SU-DHL-6 (cell line): ENCODE measurements at regions not wholly inside any gene's neighbourhood (a gene's known extent, or its start where the extent isn't known, plus 50 kb on each side); places are given as distances from the start of the nearest gene placed in this dataset.

Source experiments
- H2AFZ ChIP-seq: fragments of 200-600 bp; sonication (generic); 2 replicates; pipeline ENCODE4 v1.6.1; 2014; ENCODE audit warnings: low read depth, mild to moderate bottlenecking, moderate library complexity, mixed read lengths, antibody characterized with exemption, low read length; ENCODE audit not compliant: severe bottlenecking
- H3F3A ChIP-seq: fragments of 200-600 bp; shearing (Covaris generic); 2 replicates; pipeline ENCODE4 v1.6.0; 2016; ENCODE audit warnings: antibody characterized with exemption, mild to moderate bottlenecking; ENCODE audit not compliant: insufficient read depth
- H3K27ac ChIP-seq: fragments of 200-600 bp; sonication (generic); 2 replicates; pipeline ENCODE4 v1.5.1; 2016; ENCODE audit warnings: low read depth, mild to moderate bottlenecking, low read length, moderate library complexity, mixed read lengths
- H3K27me3 ChIP-seq: fragments of 200-600 bp; sonication (generic), shearing (Covaris generic); 2 replicates; pipeline ENCODE4 v1.6.0; 2014; ENCODE audit warnings: mild to moderate bottlenecking, low read length
- H3K36me3 ChIP-seq: fragments of 200-600 bp; sonication (generic); 2 replicates; pipeline ENCODE4 v1.6.1; 2014; ENCODE audit warnings: mild to moderate bottlenecking, low read length, mixed read lengths
- H3K4me2 ChIP-seq: fragments of 300-600, 200-600 bp; shearing (Covaris generic), sonication (generic); 2 replicates; pipeline ENCODE4 v1.6.0; 2014; ENCODE audit warnings: low read length, low read depth, mild to moderate bottlenecking; ENCODE audit not compliant: poor library complexity, severe bottlenecking
- H3K4me3 ChIP-seq: fragments of 200-600 bp; sonication (generic); 2 replicates; pipeline ENCODE4 v1.5.1; 2014; ENCODE audit warnings: antibody characterized with exemption, low read length, mild to moderate bottlenecking, mixed read lengths; ENCODE audit not compliant: insufficient read depth, poor library complexity, severe bottlenecking
- H3K79me2 ChIP-seq: fragments of 200-600 bp; sonication (generic); 2 replicates; pipeline ENCODE4 v1.6.1; 2014; ENCODE audit warnings: mild to moderate bottlenecking, low read length, moderate library complexity; ENCODE audit not compliant: insufficient read depth
- H3K9ac ChIP-seq: fragments of 200-600 bp; sonication (generic); 2 replicates; pipeline ENCODE4 v1.7.0; 2014; ENCODE audit warnings: mild to moderate bottlenecking, low read length
- H3K9me2 ChIP-seq: fragments of 200-600 bp; sonication (generic); replicated peaks from 2 replicates; pipeline ENCODE4 v1.6.1; 2014; ENCODE audit warnings: low read length; ENCODE audit not compliant: insufficient read depth
- H3K9me3 ChIP-seq: fragments of 200-600 bp; sonication (generic); 2 replicates; pipeline ENCODE4 v1.6.1; 2014; ENCODE audit warnings: low read length, mixed read lengths; ENCODE audit not compliant: insufficient read depth
- H4K20me1 ChIP-seq: fragments of 200-600 bp; sonication (generic); 2 replicates; pipeline ENCODE4 v1.6.1; 2014; ENCODE audit warnings: low read depth, mild to moderate bottlenecking, antibody characterized with exemption, low read length, moderate library complexity, mixed read lengths
- CTCF ChIP-seq: fragments of 200-600 bp; sonication (generic); IDR thresholded peaks from one replicate; pipeline ENCODE4 v1.5.1; 2017; ENCODE audit warnings: antibody characterized with exemption, mild to moderate bottlenecking, low read length, moderate library complexity; ENCODE audit not compliant: insufficient read depth, poor library complexity, severe bottlenecking
- EZH2phosphoT487 ChIP-seq: fragments of 200-600 bp; sonication (generic), shearing (Covaris generic); conservative IDR thresholded peaks from 2 replicates; pipeline ENCODE4 v1.6.1; 2018; ENCODE audit warnings: mild to moderate bottlenecking, antibody characterized with exemption, low read length, moderate library complexity, mixed read lengths

GRCh38 chr6:112464901-112465665, 118.0 kb downstream of the RFPL4B start:
- Histone ChIP-seq H3F3A (no peaks in the 10 kb centered on the region), H3K27ac (no peak overlapping the region), H2AFZ (no peak overlapping the region)

GRCh38 chr6:112466373-112467151, 119.4 kb downstream of the RFPL4B start:
- Histone ChIP-seq H3K27ac (no peak overlapping the region), H3K4me2 (no peak overlapping the region), H2AFZ (no peak overlapping the region)

More at GRCh38 chr6:112464901-112465665, 118.0 kb downstream of the RFPL4B start:
- Histone ChIP-seq H3K36me3 (no peaks in the 10 kb centered on the region), H3K9ac (no peak overlapping the region), H3K9me3 (no peaks in the 10 kb centered on the region), H3K27me3 (no peaks in the 10 kb centered on the region), H4K20me1 (no peaks in the 10 kb centered on the region), H3K9me2 (no peaks in the 10 kb centered on the region), H3K79me2 (no peaks in the 10 kb centered on the region), H3K4me2 (no peak overlapping the region), H3K4me3 (no peak overlapping the region)
- TF ChIP-seq EZH2phosphoT487 (no peak), CTCF (no peak)

GRCh38 chr6:112468359-112468758, 121.2 kb downstream of the RFPL4B start:
- H4K20me1 ChIP-seq, result no peaks in the 10 kb centered on the region
- H3K9me3 ChIP-seq, result no peaks in the 10 kb centered on the region
- H3K4me3 ChIP-seq, result no peak overlapping the region
- no peaks in the 10 kb centered on the region for H3K36me3 ChIP-seq
- TF ChIP-seq EZH2phosphoT487, result no peak
- TF ChIP-seq CTCF, result no peak
- no peaks in the 10 kb centered on the region for H3F3A ChIP-seq
- H3K9me2 ChIP-seq, result no peaks in the 10 kb centered on the region
- H3K79me2 ChIP-seq, result no peaks in the 10 kb centered on the region
- no peaks in the 10 kb centered on the region for H3K27me3 ChIP-seq
- H3K27ac ChIP-seq, result no peak overlapping the region
- no peak overlapping the region for H3K4me2 ChIP-seq
- H3K9ac ChIP-seq, result no peak overlapping the region
- H2AFZ ChIP-seq, result no peak overlapping the region

More at GRCh38 chr6:112466373-112467151, 119.4 kb downstream of the RFPL4B start:
- Histone ChIP-seq H3K9me2 (no peaks in the 10 kb centered on the region), H3F3A (no peaks in the 10 kb centered on the region), H3K36me3 (no peaks in the 10 kb centered on the region), H3K4me3 (no peak overlapping the region), H3K9me3 (no peaks in the 10 kb centered on the region), H3K9ac (no peak overlapping the region), H3K27me3 (no peaks in the 10 kb centered on the region), H4K20me1 (no peaks in the 10 kb centered on the region), H3K79me2 (no peaks in the 10 kb centered on the region)
- TF ChIP-seq CTCF (no peak), EZH2phosphoT487 (no peak)
